A673 (cell line): ENCODE measurements at regions not wholly inside any gene's neighbourhood (a gene's known extent, or its start where the extent isn't known, plus 50 kb on each side); places are given as distances from the start of the nearest gene placed in this dataset.

Experiments
- BruUV-seq: library from RNA; stranded (reverse); fragments of 400-500 nt; replicated peaks from 2 replicates; lab custom pipeline; 2021; lab: Mats Ljungman, UMichigan
- CTCF ChIA-PET: fragments of 300-600 bp; sonication (Branson Sonifier 250); formaldehyde crosslinking; loops from one replicate; lab custom pipeline; 2022; ENCODE audit warnings: antibody characterized with exemption; lab: Charles Lee
- POLR2A ChIA-PET: fragments of 300-600 bp; sonication (Branson Sonifier 250); formaldehyde crosslinking; loops from one replicate; lab custom pipeline; 2022; ENCODE audit warnings: antibody characterized with exemption; ENCODE audit not compliant: low non-redundant PET; lab: Charles Lee
- DNase-seq: peaks from one replicate; pipeline ENCODE4 v3.0.0-alpha.2; 2015; ENCODE audit warnings: low spot score
- H3K27ac ChIP-seq: fragments of 200-600 bp; sonication (generic); 2 replicates; pipeline ENCODE4 v1.5.1; 2016; ENCODE audit warnings: mixed run types, low read depth, mild to moderate bottlenecking, mixed read lengths, antibody characterized with exemption, low read length; ENCODE audit not compliant: poor library complexity, severe bottlenecking
- H3K27me3 ChIP-seq: fragments of 200-600 bp; sonication (generic); replicated peaks from 2 replicates; pipeline ENCODE4 v1.6.1; 2017; ENCODE audit warnings: mixed run types, low read depth, mild to moderate bottlenecking, mixed read lengths, antibody characterized with exemption, low read length; ENCODE audit not compliant: insufficient read depth, poor library complexity
- H3K36me3 ChIP-seq: fragments of 200-600 bp; sonication (generic); 2 replicates; pipeline ENCODE4 v1.6.1; 2016; ENCODE audit warnings: mixed run types, mild to moderate bottlenecking, mixed read lengths, antibody characterized with exemption, low read length; ENCODE audit not compliant: insufficient read depth, poor library complexity, severe bottlenecking
- H3K4me1 ChIP-seq: fragments of 200-600 bp; sonication (generic); 2 replicates; pipeline ENCODE4 v1.6.1; 2017; ENCODE audit warnings: mixed run types, mild to moderate bottlenecking, mixed read lengths, antibody characterized with exemption, low read length; ENCODE audit not compliant: insufficient read depth, poor library complexity, severe bottlenecking
- H3K4me3 ChIP-seq: fragments of 200-600 bp; sonication (generic); 2 replicates; pipeline ENCODE4 v1.5.1; 2016; ENCODE audit warnings: low read depth, mixed run types, mild to moderate bottlenecking, mixed read lengths, low read length; ENCODE audit not compliant: poor library complexity, severe bottlenecking
- H3K9me3 ChIP-seq: fragments of 200-600 bp; sonication (generic); 2 replicates; pipeline ENCODE4 v1.6.1; 2016; ENCODE audit warnings: mixed run types, low read depth, mild to moderate bottlenecking, mixed read lengths, antibody characterized with exemption, low read length; ENCODE audit not compliant: poor library complexity, severe bottlenecking
- CTCF ChIP-seq: fragments of 300-800, 200-600 bp; sonication (generic); conservative IDR thresholded peaks from 2 replicates; pipeline ENCODE4 v1.5.1; 2017; ENCODE audit warnings: low read depth, mild to moderate bottlenecking, antibody characterized with exemption, low read length, moderate library complexity, mixed read lengths
- EZH2 ChIP-seq: fragments of 200-600 bp; sonication (generic); IDR thresholded peaks from 2 replicates; pipeline ENCODE4 v1.6.1; 2017; ENCODE audit warnings: borderline replicate concordance, low read depth, mild to moderate bottlenecking, mixed read lengths, antibody characterized with exemption, low read length; ENCODE audit not compliant: poor library complexity, severe bottlenecking
- intact Hi-C: fragments of 100-400 bp; cut with micrococcal nuclease; formaldehyde crosslinking; loops from one replicate; pipeline ENCODE4 v1.10.0; 2022; ENCODE audit not compliant: unreplicated experiment

GRCh38 chr22:22427542-22428065 is 80.9 kb downstream of the ZNF280B start:
- POLR2A ChIA-PET, result no interaction called here
- H3K27me3 ChIP-seq, result peaks cover 17% of the 10 kb centered on the region
- no peak for TF ChIP-seq CTCF
- no peak for TF ChIP-seq EZH2
- DNase-seq, result no peak
- no peaks in the 10 kb centered on the region for H3K9me3 ChIP-seq
- intact Hi-C loops, result no loop called here
- CTCF ChIA-PET, result no interaction called here
- H3K4me1 ChIP-seq, result no peaks in the 10 kb centered on the region
- H3K36me3 ChIP-seq, result no peaks in the 10 kb centered on the region
- no peak overlapping the region for H3K4me3 ChIP-seq
- H3K27ac ChIP-seq, result no peak overlapping the region
- no TSS peak for BruUV-seq

- H3K4me3 ChIP-seq, result no peak overlapping the region
- intact Hi-C loops, result no loop called here
- BruUV-seq, result no TSS peak
Observed at GRCh38 chr22:22428222-22429098, 80.1 kb downstream of the ZNF280B start.

More at GRCh38 chr22:22428222-22429098, 80.1 kb downstream of the ZNF280B start:
- TF ChIP-seq EZH2 (no peak), CTCF (no peak)
- POLR2A ChIA-PET, result no interaction called here
- Histone ChIP-seq H3K27ac (no peak overlapping the region), H3K9me3 (no peaks in the 10 kb centered on the region), H3K27me3 (peaks cover 25% of the 10 kb centered on the region), H3K36me3 (no peaks in the 10 kb centered on the region), H3K4me1 (no peaks in the 10 kb centered on the region)
- no peak for DNase-seq
- CTCF ChIA-PET, result no interaction called here
